ENCODE measurements at regions not wholly inside any gene's neighbourhood (a gene's known extent, or its start where the extent isn't known, plus 50 kb on each side); places are given as distances from the start of the nearest gene placed in this dataset.

- Mint-ChIP-seq H3K9me3 (ENCODE audit: unreplicated experiment) (no peaks in the 10 kb centered on the region), H3K27ac (ENCODE audit: unreplicated experiment) (no peak overlapping the region), H3K27me3 (ENCODE audit: unreplicated experiment) (no peaks in the 10 kb centered on the region), H3K4me1 (ENCODE audit: unreplicated experiment) (no peaks in the 10 kb centered on the region), H3K4me3 (ENCODE audit: unreplicated experiment) (no peak overlapping the region), H3K36me3 (ENCODE audit: low read depth, unreplicated experiment) (peaks cover 6% of the 10 kb centered on the region)
- no peak for DNase-seq (ENCODE audit: low spot score)
- TF ChIP-seq CTCF (IDR thresholded peaks at IDR 0.05; ENCODE audit: unreplicated experiment), result no peak
These were observed 209.1 kb downstream of the BUD13 start for GRCh38 chr11:116563712-116564047.

GRCh38 chr11:116563028-116563711 is 209.6 kb downstream of the BUD13 start:
- no peaks in the 10 kb centered on the region for H3K9me3 Mint-ChIP-seq (ENCODE audit: unreplicated experiment)
- H3K27me3 Mint-ChIP-seq (ENCODE audit: unreplicated experiment), result no peaks in the 10 kb centered on the region
- no peak for DNase-seq (ENCODE audit: low spot score)
- no peak overlapping the region for H3K4me3 Mint-ChIP-seq (ENCODE audit: unreplicated experiment)
- no peak for TF ChIP-seq CTCF (IDR thresholded peaks at IDR 0.05; ENCODE audit: unreplicated experiment)
- H3K36me3 Mint-ChIP-seq (ENCODE audit: low read depth, unreplicated experiment), result peaks cover 6% of the 10 kb centered on the region
- no peak overlapping the region for H3K27ac Mint-ChIP-seq (ENCODE audit: unreplicated experiment)
- H3K4me1 Mint-ChIP-seq (ENCODE audit: unreplicated experiment), result no peaks in the 10 kb centered on the region

GRCh38 chr11:116560589-116560988 is 212.2 kb downstream of the BUD13 start:
- Mint-ChIP-seq H3K36me3 (ENCODE audit: low read depth, unreplicated experiment) (peaks cover 11% of the 10 kb centered on the region), H3K27me3 (ENCODE audit: unreplicated experiment) (peaks cover 1% of the 10 kb centered on the region), H3K27ac (ENCODE audit: unreplicated experiment) (no peak overlapping the region), H3K9me3 (ENCODE audit: unreplicated experiment) (no peaks in the 10 kb centered on the region), H3K4me1 (ENCODE audit: unreplicated experiment) (no peaks in the 10 kb centered on the region), H3K4me3 (ENCODE audit: unreplicated experiment) (no peak overlapping the region)
- TF ChIP-seq CTCF (IDR thresholded peaks at IDR 0.05; ENCODE audit: unreplicated experiment), result no peak
- no peak for DNase-seq (ENCODE audit: low spot score)

GRCh38 chr11:116558504-116559211 is 214.1 kb downstream of the BUD13 start:
- TF ChIP-seq CTCF (IDR thresholded peaks at IDR 0.05; ENCODE audit: unreplicated experiment), result no peak
- no peaks in the 10 kb centered on the region for H3K9me3 Mint-ChIP-seq (ENCODE audit: unreplicated experiment)
- H3K27me3 Mint-ChIP-seq (ENCODE audit: unreplicated experiment), result peaks cover 1% of the 10 kb centered on the region

GRCh38 chr11:116557282-116557681 is 215.5 kb downstream of the BUD13 start:
- DNase-seq (ENCODE audit: low spot score), result no peak
- Mint-ChIP-seq H3K27me3 (ENCODE audit: unreplicated experiment) (peaks cover 1% of the 10 kb centered on the region), H3K4me1 (ENCODE audit: unreplicated experiment) (no peaks in the 10 kb centered on the region), H3K36me3 (ENCODE audit: low read depth, unreplicated experiment) (peaks cover 5% of the 10 kb centered on the region), H3K27ac (ENCODE audit: unreplicated experiment) (no peak overlapping the region), H3K4me3 (ENCODE audit: unreplicated experiment) (no peak overlapping the region), H3K9me3 (ENCODE audit: unreplicated experiment) (no peaks in the 10 kb centered on the region)
- no peak for TF ChIP-seq CTCF (IDR thresholded peaks at IDR 0.05; ENCODE audit: unreplicated experiment)

More at GRCh38 chr11:116558504-116559211, 214.1 kb downstream of the BUD13 start:
- Mint-ChIP-seq H3K27ac (ENCODE audit: unreplicated experiment) (no peak overlapping the region), H3K4me1 (ENCODE audit: unreplicated experiment) (no peaks in the 10 kb centered on the region), H3K4me3 (ENCODE audit: unreplicated experiment) (no peak overlapping the region), H3K36me3 (ENCODE audit: low read depth, unreplicated experiment) (peaks cover 5% of the 10 kb centered on the region)
- DNase-seq (ENCODE audit: low spot score), result no peak

All from endothelial cell (in vitro differentiated cells).